ENCODE measurements at regions not wholly inside any gene's neighbourhood (a gene's known extent, or its start where the extent isn't known, plus 50 kb on each side); places are given as distances from the start of the nearest gene placed in this dataset.

- Histone ChIP-seq H3K9me3 (no peaks in the 10 kb centered on the region), H3K4me3 (no peak overlapping the region), H3K27me3 (no peaks in the 10 kb centered on the region), H3K36me3 (no peaks in the 10 kb centered on the region)
- no peak for DNase-seq
Measured at GRCh38 chr7:85423209-85423895, 236.5 kb upstream of the SEMA3D start.

GRCh38 chr7:85415743-85416142 is 228.9 kb upstream of the SEMA3D start:
- DNase-seq = no peak
- H3K9me3 ChIP-seq = no peaks in the 10 kb centered on the region
- no peaks in the 10 kb centered on the region for H3K27me3 ChIP-seq
- H3K36me3 ChIP-seq = no peaks in the 10 kb centered on the region
- H3K4me3 ChIP-seq = no peak overlapping the region

DNA sequence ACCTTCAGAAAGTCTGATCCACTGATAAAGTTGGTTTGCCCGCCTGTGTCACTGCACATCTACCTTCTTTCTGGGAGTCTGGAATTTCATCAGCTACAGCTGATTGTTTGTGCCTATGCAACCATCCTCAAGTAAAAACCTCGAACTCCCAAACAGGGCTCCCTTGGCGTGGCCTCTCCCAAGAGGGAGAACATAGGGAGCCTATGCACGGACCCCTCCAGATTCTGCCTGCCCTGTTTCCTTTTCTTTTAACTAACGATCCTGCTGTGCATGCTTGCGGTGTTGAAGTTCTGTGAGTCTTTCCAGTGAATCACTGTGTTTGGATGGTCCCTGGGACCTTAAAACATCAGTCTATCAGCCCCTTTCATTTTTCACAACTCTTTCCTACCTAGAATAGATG is 226.9 kb upstream of the SEMA3D start:
- Histone ChIP-seq H3K4me3 (no peak overlapping the region), H3K36me3 (no peaks in the 10 kb centered on the region), H3K9me3 (no peaks in the 10 kb centered on the region), H3K27me3 (no peaks in the 10 kb centered on the region)
- no peak for DNase-seq

DNA sequence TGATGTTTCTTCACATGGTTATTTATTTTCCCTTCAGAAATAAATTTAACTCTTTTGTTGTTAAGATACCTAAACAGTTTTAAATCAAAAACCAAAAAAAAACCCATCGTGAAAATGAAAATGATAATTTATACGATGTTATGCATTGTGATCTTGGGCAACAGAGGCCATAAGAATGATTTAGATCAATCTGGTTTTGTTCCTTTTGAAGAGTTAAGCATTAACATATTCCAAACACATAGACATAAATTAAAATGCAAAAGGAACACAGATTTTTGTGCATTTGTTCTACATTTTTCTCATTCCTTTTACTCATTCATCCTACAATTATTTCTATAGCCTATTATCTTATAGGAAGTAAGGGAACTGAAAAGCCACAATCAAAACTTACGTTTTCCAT is 226.1 kb upstream of the SEMA3D start:
- no peak for DNase-seq
- Histone ChIP-seq H3K27me3 (no peaks in the 10 kb centered on the region), H3K4me3 (no peak overlapping the region), H3K36me3 (no peaks in the 10 kb centered on the region), H3K9me3 (no peaks in the 10 kb centered on the region)

- Histone ChIP-seq H3K36me3 (no peaks in the 10 kb centered on the region), H3K4me3 (no peak overlapping the region), H3K27me3 (no peaks in the 10 kb centered on the region), H3K9me3 (no peaks in the 10 kb centered on the region)
- DNase-seq = no peak
Measured at GRCh38 chr7:85407391-85407790, 220.5 kb upstream of the SEMA3D start.

GRCh38 chr7:85405016-85405902 is 218.4 kb upstream of the SEMA3D start:
- no peaks in the 10 kb centered on the region for H3K27me3 ChIP-seq
- no peaks in the 10 kb centered on the region for H3K9me3 ChIP-seq
- DNase-seq = no peak
- H3K36me3 ChIP-seq = no peaks in the 10 kb centered on the region
- H3K4me3 ChIP-seq = no peak overlapping the region

DNA sequence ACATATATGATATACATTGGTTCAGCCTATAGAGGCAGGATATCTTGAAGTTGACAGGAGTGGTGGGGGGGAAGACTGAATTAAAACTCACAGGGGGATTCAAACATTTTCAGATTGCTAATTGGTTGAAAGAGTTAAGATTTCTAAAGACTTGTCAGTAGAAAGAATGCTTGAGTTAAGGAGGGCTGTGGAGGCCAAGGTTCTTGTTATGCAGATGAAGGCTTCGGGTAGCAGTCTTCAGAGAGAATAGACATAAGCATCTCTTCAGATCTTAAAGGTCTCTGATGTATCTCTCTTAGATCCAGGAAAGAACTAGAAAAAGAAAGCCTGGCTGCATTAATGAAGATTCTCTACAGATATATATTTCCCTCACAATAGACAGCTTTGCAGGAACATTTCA is 209.8 kb upstream of the SEMA3D start:
- Histone ChIP-seq H3K36me3 (no peaks in the 10 kb centered on the region), H3K27me3 (no peaks in the 10 kb centered on the region), H3K4me3 (no peak overlapping the region), H3K9me3 (no peaks in the 10 kb centered on the region)
- no peak for DNase-seq

- Histone ChIP-seq H3K4me3 (no peak overlapping the region), H3K27me3 (no peaks in the 10 kb centered on the region), H3K36me3 (no peaks in the 10 kb centered on the region), H3K9me3 (no peaks in the 10 kb centered on the region)
- DNase-seq = no peak
Measured at GRCh38 chr7:85392789-85393188, 205.9 kb upstream of the SEMA3D start.

DNA sequence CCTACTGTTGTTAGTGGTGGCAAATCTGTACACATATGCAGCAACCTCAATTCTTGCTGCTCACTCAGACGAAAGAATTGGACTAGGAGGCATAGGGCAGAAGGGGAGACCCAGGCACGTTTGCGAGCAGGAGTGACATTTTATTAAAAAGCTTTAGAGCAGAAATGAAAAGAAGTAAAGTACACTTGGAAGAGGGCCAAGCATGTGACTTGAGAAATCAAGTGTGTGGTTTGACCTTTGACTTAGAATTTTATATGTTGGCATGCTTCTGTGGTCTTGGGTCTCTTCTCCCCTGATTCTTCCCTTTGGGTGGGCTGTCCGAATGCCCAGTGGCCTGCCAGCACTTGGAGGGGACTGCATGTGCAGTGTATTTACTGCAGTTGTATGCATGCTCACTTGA is 205.5 kb upstream of the SEMA3D start:
- Histone ChIP-seq H3K36me3 (no peaks in the 10 kb centered on the region), H3K9me3 (no peaks in the 10 kb centered on the region), H3K27me3 (no peaks in the 10 kb centered on the region), H3K4me3 (no peak overlapping the region)
- no peak for DNase-seq

GRCh38 chr7:85386460-85386859 is 199.6 kb upstream of the SEMA3D start:
- Histone ChIP-seq H3K9me3 (no peaks in the 10 kb centered on the region), H3K27me3 (no peaks in the 10 kb centered on the region), H3K4me3 (no peak overlapping the region), H3K36me3 (no peaks in the 10 kb centered on the region)
- no peak for DNase-seq

DNA sequence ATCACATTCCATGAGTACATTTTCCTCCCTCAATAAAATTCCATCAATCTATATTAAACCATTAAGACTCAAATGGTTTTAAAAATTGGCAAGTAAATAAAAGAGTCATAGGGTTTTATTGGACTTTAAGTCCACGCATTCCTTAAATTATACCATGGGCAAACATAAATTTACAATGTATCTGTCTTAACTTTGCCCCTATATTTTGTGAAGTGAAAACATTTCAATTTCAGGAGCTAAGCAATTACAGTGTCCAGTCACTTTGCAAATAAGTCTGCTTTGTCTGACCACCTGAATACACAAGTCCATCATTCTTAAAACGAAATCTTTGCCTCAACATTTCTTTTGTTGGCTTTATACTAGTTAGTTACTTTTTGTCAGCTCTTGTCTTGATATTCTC is 197.5 kb upstream of the SEMA3D start:
- no peaks in the 10 kb centered on the region for H3K36me3 ChIP-seq
- no peaks in the 10 kb centered on the region for H3K9me3 ChIP-seq
- H3K4me3 ChIP-seq = no peak overlapping the region
- DNase-seq = no peak
- H3K27me3 ChIP-seq = no peaks in the 10 kb centered on the region

- DNase-seq = no peak
- Histone ChIP-seq H3K27me3 (no peaks in the 10 kb centered on the region), H3K9me3 (no peaks in the 10 kb centered on the region)
Measured at GRCh38 chr7:85381212-85381611, 194.4 kb upstream of the SEMA3D start.

GRCh38 chr7:85376589-85376988 is 189.7 kb upstream of the SEMA3D start:
- Histone ChIP-seq H3K9me3 (no peaks in the 10 kb centered on the region), H3K4me3 (no peak overlapping the region), H3K27me3 (no peaks in the 10 kb centered on the region), H3K36me3 (no peaks in the 10 kb centered on the region)
- no peak for DNase-seq

More at GRCh38 chr7:85381212-85381611, 194.4 kb upstream of the SEMA3D start:
- H3K36me3 ChIP-seq = no peaks in the 10 kb centered on the region
- H3K4me3 ChIP-seq = no peak overlapping the region

DNA sequence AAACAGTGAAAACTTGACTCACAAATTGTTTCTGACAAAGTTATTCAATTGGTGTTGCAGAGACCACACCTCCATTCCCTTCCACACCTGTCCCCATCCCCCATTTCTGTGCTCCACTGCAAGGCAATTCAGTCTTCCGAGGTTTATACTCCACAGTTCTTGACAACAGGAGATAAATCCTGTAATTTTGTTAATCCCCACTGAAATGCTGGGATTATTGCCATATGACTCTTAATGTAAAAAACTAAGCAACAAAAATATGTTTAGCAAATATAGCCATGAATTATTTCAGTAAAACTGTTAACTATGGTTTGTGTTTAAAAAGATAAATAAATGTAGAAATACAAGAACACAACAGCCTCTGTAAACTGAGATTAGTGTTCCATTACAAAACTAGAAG is 170.1 kb upstream of the SEMA3D start:
- DNase-seq = no peak
- H3K27me3 ChIP-seq = no peaks in the 10 kb centered on the region

DNA sequence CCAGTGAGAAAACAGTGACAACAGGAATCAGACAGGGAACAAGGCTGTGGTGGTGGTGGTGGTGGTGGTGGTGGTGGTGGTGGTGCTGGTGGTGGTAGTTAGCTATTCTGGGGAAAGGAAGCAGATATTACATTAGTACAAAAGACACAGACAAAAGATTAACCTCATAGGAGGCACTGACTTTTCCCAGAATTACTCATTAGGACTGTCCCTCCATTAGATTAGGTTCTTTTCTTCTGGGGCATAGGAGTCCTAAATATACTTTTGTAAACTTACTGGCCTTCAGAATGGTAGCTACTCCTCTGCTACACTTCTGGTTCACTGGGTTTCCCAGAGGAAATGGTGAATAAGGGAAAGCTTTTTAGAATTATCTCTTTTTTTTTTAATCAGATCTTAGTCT is 156.6 kb upstream of the SEMA3D start:
- Histone ChIP-seq H3K4me3 (no peak overlapping the region), H3K9me3 (no peaks in the 10 kb centered on the region), H3K36me3 (no peaks in the 10 kb centered on the region), H3K27me3 (no peaks in the 10 kb centered on the region)
- DNase-seq = no peak

More for the DNA sequence above, 170.1 kb upstream of the SEMA3D start:
- H3K36me3 ChIP-seq = no peaks in the 10 kb centered on the region
- no peak overlapping the region for H3K4me3 ChIP-seq
- H3K9me3 ChIP-seq = no peaks in the 10 kb centered on the region

- H3K9me3 ChIP-seq = no peaks in the 10 kb centered on the region
- DNase-seq = no peak
- no peaks in the 10 kb centered on the region for H3K36me3 ChIP-seq
- H3K27me3 ChIP-seq = no peaks in the 10 kb centered on the region
- H3K4me3 ChIP-seq = no peak overlapping the region
Measured at GRCh38 chr7:85342781-85343180, 155.9 kb upstream of the SEMA3D start.

DNA sequence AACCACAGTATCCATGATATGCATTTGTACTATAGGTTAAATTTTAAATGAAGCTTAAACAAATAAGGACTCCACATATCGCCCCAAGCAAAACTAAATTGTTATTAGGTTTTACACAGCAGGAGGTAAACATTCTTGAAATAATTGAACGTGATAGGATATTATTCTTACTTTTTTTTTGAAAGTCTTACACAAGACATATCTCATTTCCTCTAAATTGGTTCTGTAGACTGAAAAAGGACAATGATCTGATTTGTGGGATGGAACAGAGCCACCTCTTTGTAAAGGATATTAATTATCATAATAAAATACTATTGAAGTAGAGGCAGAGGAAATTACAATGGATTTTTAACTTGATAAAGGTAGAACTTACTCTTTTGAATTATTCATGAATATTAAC is 155.1 kb upstream of the SEMA3D start:
- Histone ChIP-seq H3K9me3 (no peaks in the 10 kb centered on the region), H3K27me3 (no peaks in the 10 kb centered on the region), H3K36me3 (no peaks in the 10 kb centered on the region), H3K4me3 (no peak overlapping the region)
- no peak for DNase-seq

DNA sequence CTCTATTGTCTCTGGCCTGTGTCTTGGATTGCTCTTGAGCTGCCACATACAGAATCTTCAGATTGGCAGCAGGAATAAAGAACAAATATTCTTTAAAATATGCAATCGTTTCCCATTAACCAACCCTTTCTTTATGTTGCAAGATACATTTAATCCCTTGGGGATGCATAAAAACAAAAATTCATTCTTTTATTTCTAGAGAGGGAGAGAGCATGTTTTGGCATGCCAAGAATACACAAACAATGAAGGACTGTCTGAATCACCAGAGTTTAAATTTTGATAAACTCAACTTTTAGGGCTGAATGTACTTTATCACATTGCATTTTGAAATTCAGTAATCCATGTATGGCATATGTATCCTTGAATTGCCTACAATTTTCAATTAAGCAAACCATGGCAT is 154.3 kb upstream of the SEMA3D start:
- Histone ChIP-seq H3K36me3 (no peaks in the 10 kb centered on the region), H3K9me3 (no peaks in the 10 kb centered on the region), H3K4me3 (no peak overlapping the region), H3K27me3 (no peaks in the 10 kb centered on the region)
- DNase-seq = no peak

All from MG63 (cell line).